IPS-15b (cell line): ENCODE measurements at regions not wholly inside any gene's neighbourhood (a gene's known extent, or its start where the extent isn't known, plus 50 kb on each side); places are given as distances from the start of the nearest gene placed in this dataset.

Experiments used
- H3K27me3 ChIP-seq: one replicate; pipeline ENCODE4 v1.6.1; 2013; ENCODE audit warnings: low read length; ENCODE audit not compliant: control insufficient read depth, insufficient read depth
- H3K36me3 ChIP-seq: one replicate; pipeline ENCODE4 v1.6.1; 2013; ENCODE audit warnings: low read length; ENCODE audit not compliant: control insufficient read depth, insufficient read depth
- H3K4me1 ChIP-seq: one replicate; pipeline ENCODE4 v1.6.1; 2013; ENCODE audit warnings: mild to moderate bottlenecking, low read length; ENCODE audit not compliant: control insufficient read depth, insufficient read depth
- H3K4me3 ChIP-seq: one replicate; pipeline ENCODE4 v1.5.1; 2013; ENCODE audit warnings: low read depth, low read length
- H3K9ac ChIP-seq: one replicate; pipeline ENCODE4 v1.6.1; 2013; ENCODE audit warnings: low read depth, mild to moderate bottlenecking, low read length
- H3K9me3 ChIP-seq: one replicate; pipeline ENCODE4 v1.6.1; 2013; ENCODE audit warnings: mild to moderate bottlenecking, low read length; ENCODE audit not compliant: control insufficient read depth, insufficient read depth

GRCh38 chr13:22110368-22110767 is 439.5 kb downstream of the FGF9 start:
- Histone ChIP-seq H3K27me3 (no peaks in the 10 kb centered on the region), H3K36me3 (no peaks in the 10 kb centered on the region), H3K9ac (no peak overlapping the region), H3K4me1 (peaks cover 8% of the 10 kb centered on the region), H3K4me3 (no peak overlapping the region), H3K9me3 (no peaks in the 10 kb centered on the region)

DNA sequence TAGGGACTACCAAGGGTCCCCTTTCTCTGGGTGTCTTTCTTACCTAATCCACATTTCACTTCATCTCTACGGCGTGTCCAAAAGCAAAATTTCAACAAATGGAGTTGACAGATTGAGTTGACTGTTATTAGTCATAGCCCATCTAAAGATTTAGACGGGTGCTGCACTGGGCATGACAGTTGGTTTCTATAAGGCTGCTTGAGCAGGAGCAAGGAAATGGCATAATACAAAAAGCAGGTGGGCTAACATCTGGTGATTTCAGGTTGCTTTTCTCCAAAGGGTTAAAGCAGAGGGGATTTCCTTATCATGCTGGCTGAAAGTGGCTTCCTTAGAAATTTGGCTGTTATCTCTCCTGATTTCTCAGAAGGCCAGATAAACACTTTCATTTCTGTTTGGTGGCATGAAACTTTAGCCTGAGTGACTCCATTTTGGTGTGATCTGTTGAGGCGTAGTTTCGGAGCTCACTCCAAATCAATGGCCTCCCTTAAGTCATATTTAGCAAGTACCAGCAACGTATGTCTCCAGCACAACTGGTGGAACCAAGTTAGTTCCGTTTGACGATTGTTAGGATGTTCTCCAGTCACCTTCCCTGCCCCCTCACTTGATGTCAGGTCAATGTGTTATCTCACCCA is 440.4 kb downstream of the FGF9 start:
- Histone ChIP-seq H3K27me3 (no peaks in the 10 kb centered on the region), H3K4me3 (no peak overlapping the region), H3K9ac (no peak overlapping the region), H3K36me3 (no peaks in the 10 kb centered on the region), H3K9me3 (no peaks in the 10 kb centered on the region), H3K4me1 (peaks cover 8% of the 10 kb centered on the region)

GRCh38 chr13:22111961-22112360 is 441.1 kb downstream of the FGF9 start:
- H3K9me3 ChIP-seq, result no peaks in the 10 kb centered on the region
- H3K4me1 ChIP-seq, result peaks cover 8% of the 10 kb centered on the region
- no peak overlapping the region for H3K9ac ChIP-seq
- H3K27me3 ChIP-seq, result no peaks in the 10 kb centered on the region
- no peak overlapping the region for H3K4me3 ChIP-seq
- no peaks in the 10 kb centered on the region for H3K36me3 ChIP-seq

DNA sequence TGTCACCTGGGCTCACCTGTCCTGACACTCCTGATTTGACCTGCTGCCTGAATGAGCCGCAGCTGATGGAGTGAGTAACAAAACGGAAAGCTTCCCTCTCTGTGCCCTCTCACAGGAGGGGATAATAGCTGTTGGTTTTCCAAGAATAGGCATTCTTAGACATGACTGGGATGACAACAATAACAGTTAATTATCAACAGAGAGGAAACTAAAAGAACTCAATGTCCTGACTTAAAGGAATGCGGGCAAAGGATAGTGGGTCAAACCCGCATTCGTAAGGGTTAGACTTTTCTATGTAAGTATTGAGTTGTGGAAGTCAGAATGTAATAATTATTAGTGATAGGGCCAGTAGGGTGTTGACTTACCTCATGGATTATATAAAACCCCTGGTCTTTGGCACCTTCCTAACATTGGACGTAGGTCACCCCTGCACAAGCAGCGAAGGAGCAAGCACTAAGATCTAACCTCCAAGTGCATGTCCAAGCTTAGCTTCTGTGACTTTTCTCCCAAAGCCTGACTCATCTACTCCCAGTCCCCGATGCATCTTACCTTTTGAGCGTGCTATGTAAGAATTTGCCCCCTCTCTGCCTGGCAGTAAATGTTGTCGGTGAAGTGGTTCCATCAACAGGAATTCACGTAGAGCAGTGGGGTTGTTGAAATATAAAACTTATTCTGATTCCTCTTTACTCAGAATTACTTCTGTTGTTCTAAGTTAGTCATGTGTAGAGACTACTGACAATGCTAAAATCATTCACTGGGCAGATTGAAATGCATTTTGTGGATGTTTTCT is 442.3 kb downstream of the FGF9 start:
- Histone ChIP-seq H3K9me3 (no peaks in the 10 kb centered on the region), H3K9ac (no peak overlapping the region), H3K4me3 (no peak overlapping the region), H3K36me3 (no peaks in the 10 kb centered on the region), H3K27me3 (no peaks in the 10 kb centered on the region), H3K4me1 (peaks cover 8% of the 10 kb centered on the region)

- H3K27me3 ChIP-seq, result no peaks in the 10 kb centered on the region
- no peaks in the 10 kb centered on the region for H3K36me3 ChIP-seq
- H3K9me3 ChIP-seq, result no peaks in the 10 kb centered on the region
- no peak overlapping the region for H3K9ac ChIP-seq
- H3K4me3 ChIP-seq, result no peak overlapping the region
- H3K4me1 ChIP-seq, result peaks cover 8% of the 10 kb centered on the region
Measured at GRCh38 chr13:22114630-22115311, 443.9 kb downstream of the FGF9 start.

DNA sequence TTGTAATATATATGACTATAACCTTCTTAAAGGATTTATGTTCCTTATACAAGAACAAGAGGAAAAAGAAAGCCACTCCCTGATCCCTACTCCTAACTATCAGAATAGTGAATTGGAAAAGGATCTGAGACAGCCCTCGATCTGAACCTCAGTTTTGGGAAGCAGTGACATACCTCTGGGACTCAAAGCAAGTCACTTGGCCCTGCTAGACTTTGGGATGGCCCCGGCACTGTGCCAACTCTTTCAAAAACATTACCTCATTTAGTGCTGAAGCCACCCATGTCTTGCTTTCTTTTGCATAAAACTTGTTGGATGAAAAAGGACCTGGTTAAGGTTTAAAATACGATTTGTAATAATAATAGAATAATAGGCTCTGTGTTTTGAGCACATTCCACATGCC is 447.3 kb downstream of the FGF9 start:
- Histone ChIP-seq H3K27me3 (no peaks in the 10 kb centered on the region), H3K36me3 (no peaks in the 10 kb centered on the region), H3K4me1 (peaks cover 8% of the 10 kb centered on the region), H3K4me3 (no peak overlapping the region), H3K9me3 (no peaks in the 10 kb centered on the region), H3K9ac (no peak overlapping the region)

- H3K4me3 ChIP-seq, result no peak overlapping the region
- no peak overlapping the region for H3K9ac ChIP-seq
- H3K36me3 ChIP-seq, result no peaks in the 10 kb centered on the region
- H3K4me1 ChIP-seq, result no peaks in the 10 kb centered on the region
- no peaks in the 10 kb centered on the region for H3K27me3 ChIP-seq
- no peaks in the 10 kb centered on the region for H3K9me3 ChIP-seq
Measured at GRCh38 chr13:22120646-22121045, 449.8 kb downstream of the FGF9 start.

DNA sequence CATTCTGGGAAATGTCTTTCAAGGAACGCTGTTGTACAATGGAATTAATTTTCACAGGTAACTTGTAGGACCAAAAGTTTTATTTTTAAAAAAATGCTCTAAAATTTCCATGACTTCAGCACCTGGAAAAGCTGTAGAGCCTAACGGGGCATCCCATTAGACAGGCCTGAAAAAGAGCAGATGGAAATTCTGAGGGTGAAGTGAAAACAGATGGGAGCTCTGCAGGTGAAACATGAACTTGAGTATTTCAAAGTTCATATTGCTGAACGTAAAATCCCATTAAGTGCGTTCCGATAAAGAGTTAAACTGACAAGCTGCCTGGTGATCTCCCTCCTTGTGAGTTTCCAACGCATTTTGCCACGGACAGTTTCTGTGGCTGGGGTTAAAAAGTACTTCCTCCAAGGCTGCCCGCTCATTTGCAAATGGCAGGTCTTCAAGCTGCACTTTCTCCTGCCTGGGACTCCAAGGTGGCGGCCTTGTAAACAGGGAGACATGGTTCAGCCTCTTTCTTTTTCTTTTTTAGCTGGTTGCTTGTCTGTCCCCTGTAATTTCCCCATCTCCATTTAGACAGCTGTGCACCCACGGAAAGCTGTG is 450.4 kb downstream of the FGF9 start:
- Histone ChIP-seq H3K27me3 (no peaks in the 10 kb centered on the region), H3K36me3 (no peaks in the 10 kb centered on the region), H3K4me1 (no peaks in the 10 kb centered on the region), H3K9me3 (no peaks in the 10 kb centered on the region), H3K9ac (no peak overlapping the region), H3K4me3 (no peak overlapping the region)

DNA sequence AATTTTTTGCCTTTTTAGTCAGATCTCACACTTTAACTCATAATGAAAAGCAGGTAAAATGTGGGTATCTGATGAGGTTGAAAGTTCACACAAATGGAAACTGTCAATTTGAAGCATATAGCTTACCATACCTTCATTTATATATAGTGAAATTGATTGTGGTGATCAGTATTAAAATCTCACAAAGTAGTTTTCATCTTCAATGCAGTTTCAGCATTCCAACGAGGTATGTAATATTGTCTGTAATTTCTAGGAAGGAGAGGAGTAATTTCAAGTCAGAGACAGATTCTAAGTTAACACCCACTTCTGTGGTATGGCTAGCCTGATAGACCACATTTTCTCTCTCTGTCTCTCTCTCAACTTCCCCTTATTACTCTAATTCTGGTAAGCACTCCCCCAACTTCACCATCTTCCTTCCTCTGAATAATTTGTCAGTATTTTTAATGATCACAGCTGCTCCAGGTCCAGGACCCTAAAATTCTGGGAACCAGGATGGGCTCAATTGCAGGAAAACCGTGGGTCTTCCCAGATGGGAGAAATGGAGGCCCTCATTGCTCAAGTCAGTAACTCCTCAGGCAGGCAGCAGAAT is 455.7 kb downstream of the FGF9 start:
- no peak overlapping the region for H3K4me3 ChIP-seq
- H3K27me3 ChIP-seq, result no peaks in the 10 kb centered on the region
- H3K4me1 ChIP-seq, result no peaks in the 10 kb centered on the region
- no peaks in the 10 kb centered on the region for H3K9me3 ChIP-seq
- H3K9ac ChIP-seq, result no peak overlapping the region
- H3K36me3 ChIP-seq, result no peaks in the 10 kb centered on the region

- H3K36me3 ChIP-seq, result no peaks in the 10 kb centered on the region
- no peak overlapping the region for H3K4me3 ChIP-seq
- no peaks in the 10 kb centered on the region for H3K4me1 ChIP-seq
- H3K9ac ChIP-seq, result no peak overlapping the region
- H3K9me3 ChIP-seq, result no peaks in the 10 kb centered on the region
- H3K27me3 ChIP-seq, result no peaks in the 10 kb centered on the region
Measured at GRCh38 chr13:22127277-22128164, 456.6 kb downstream of the FGF9 start.
